HepG2 (cell line): ENCODE measurements at regions not wholly inside any gene's neighbourhood (a gene's known extent, or its start where the extent isn't known, plus 50 kb on each side); places are given as distances from the start of the nearest gene placed in this dataset.

Source experiments
- AHDC1 ChIP-seq: sonication (generic); formaldehyde crosslinking; IDR thresholded peaks from 2 replicates; pipeline ENCODE4 v1.5.1; 2020; ENCODE audit warnings: mild to moderate bottlenecking, missing genetic modification reagents, borderline replicate concordance
- E2F2 ChIP-seq: sonication (generic); formaldehyde crosslinking; IDR thresholded peaks from 2 replicates; pipeline ENCODE4 v1.4.0; 2020; ENCODE audit warnings: missing genetic modification reagents, borderline replicate concordance
- GPN1 ChIP-seq: sonication (generic); formaldehyde crosslinking; IDR thresholded peaks from 2 replicates; pipeline ENCODE4 v1.5.1; 2020; ENCODE audit warnings: missing genetic modification reagents, borderline replicate concordance
- KLF16 ChIP-seq, 2 experiments: sonication (generic) in 1 of 2; formaldehyde crosslinking in 1 of 2; IDR thresholded peaks; 2 replicates each; pipeline versions ENCODE4 v1.6.1 to v1.8.0; 2016 to 2023; ENCODE audit warnings: missing genetic modification reagents in 2 of 2, missing compliant biosample characterization in 1 of 2
- SAP130 ChIP-seq: IDR thresholded peaks from 2 replicates; pipeline ENCODE4 v1.6.1; 2016; ENCODE audit warnings: low read depth
- SIN3A ChIP-seq: IDR thresholded peaks from 2 replicates; pipeline ENCODE4 v1.6.1; 2011; ENCODE audit warnings: low read depth, mild to moderate bottlenecking, control low read depth, low read length, borderline replicate concordance
- ZBTB25 ChIP-seq: IDR thresholded peaks from 2 replicates; pipeline ENCODE4 v1.6.1; 2018; ENCODE audit warnings: missing genetic modification reagents
- ZBTB34 ChIP-seq: sonication (generic); formaldehyde crosslinking; IDR thresholded peaks from 2 replicates; pipeline ENCODE4 v1.8.0; 2022; ENCODE audit warnings: mild to moderate bottlenecking, missing genetic modification reagents
- ZNF639 ChIP-seq: conservative IDR thresholded peaks from 2 replicates; pipeline ENCODE4 v1.6.1; 2018; ENCODE audit warnings: missing genetic modification reagents

- TF ChIP-seq ZBTB25 (CRISPR knock-in tag) (no peak), SIN3A (no peak), GPN1 (no peak), KLF16 (CRISPR knock-in tag; IDR thresholded peaks at IDR 0.05) (no peak), E2F2 (no peak), ZBTB34 (CRISPR knock-in tag) (no peak), SAP130 (CRISPR knock-in tag) (no peak), AHDC1 (CRISPR knock-in tag) (no peak), ZNF639 (CRISPR knock-in tag) (no peak)
Measured at GRCh38 chr2:154591294-154591820, 107.1 kb upstream of the KCNJ3 start (continued).
